Right ventricle myocardium superior (tissue), 1 donor: ENCODE measurements at regions not wholly inside any gene's neighbourhood (a gene's known extent, or its start where the extent isn't known, plus 50 kb on each side); places are given as distances from the start of the nearest gene placed in this dataset.
"Not testable (repeated sequence)": the region's sequence is repeated elsewhere in the genome, so short reads cannot be mapped to it uniquely, and the experiment has no call there.

Experiments used
- ATAC-seq: fragments of 200-7000 bp; cut with Tn5 transposase; one replicate; pipeline ENCODE4 v1.9.1; 2020; ENCODE audit warnings: mild to moderate bottlenecking; ENCODE audit not compliant: poor library complexity
- DNase-seq: peaks from one replicate; pipeline ENCODE4 v3.0.0-alpha.2; 2020
- intact Hi-C: fragments of 100-400 bp; cut with DNase I; formaldehyde crosslinking; loops from one replicate; pipeline ENCODE4 v1.11.2; 2022
- donor health status: DM: no; HTN: yes; CAD: no; lungs with severe emphysema.

- ATAC-seq, result no peak
- DNase-seq, result no peak
- intact Hi-C loops, result no loop called here
These were observed 207.8 kb downstream of the MTHFS start for GRCh38 chr15:79689030-79689429.

- DNase-seq, result no peak
- intact Hi-C loops, result no loop called here
- ATAC-seq, result no peak
These were observed 195.8 kb downstream of the MTHFS start for GRCh38 chr15:79700951-79701480.

GRCh38 chr15:79702621-79703020 lies 194.2 kb downstream of the MTHFS start:
- no peak for DNase-seq
- ATAC-seq, result no peak
- intact Hi-C loops, result no loop called here

DNA sequence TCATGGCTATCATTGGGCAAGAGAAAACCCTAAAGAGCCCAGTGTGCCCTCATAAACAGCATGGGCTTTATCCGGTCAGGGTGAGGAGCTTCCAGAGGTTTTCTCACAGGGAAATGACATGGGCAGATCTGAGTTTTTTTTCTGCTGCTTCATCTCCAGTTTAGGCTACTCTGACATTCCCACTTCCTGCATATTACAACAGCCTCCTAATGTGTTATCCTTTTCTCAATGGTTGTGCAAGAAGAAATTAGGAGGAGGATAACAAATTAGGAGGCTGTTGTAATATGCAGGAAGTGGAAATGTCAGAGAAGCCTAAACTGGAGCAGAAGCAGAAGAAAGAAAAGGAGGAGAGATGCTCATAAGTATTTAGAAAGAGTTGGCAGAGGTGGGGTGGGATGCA lies 175.6 kb downstream of the MTHFS start:
- no peak for DNase-seq
- no peak for ATAC-seq
- intact Hi-C loops, result no loop called here

- intact Hi-C loops, result no loop called here
- no peak for ATAC-seq
These were observed 172.5 kb downstream of the MTHFS start for GRCh38 chr15:79724312-79724711.

DNA sequence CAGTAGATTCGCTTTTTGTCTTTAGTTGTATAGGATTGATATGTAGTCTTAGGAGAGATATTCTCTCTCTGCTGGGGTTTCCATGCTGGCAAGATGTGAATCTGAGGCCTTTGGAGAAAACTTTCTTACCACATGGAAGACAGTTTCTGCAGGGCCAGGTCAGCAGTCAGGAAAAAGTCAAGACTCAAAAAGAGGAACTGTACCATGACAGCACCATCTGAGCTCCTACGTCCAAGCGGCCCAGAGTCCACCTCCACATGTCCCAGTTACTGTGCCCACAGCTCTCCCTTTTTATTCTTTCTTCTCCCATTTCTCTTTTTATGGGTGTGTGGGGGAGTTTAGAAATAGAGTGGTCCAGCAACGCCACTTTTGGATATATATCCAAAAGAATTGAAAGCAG lies 172.0 kb downstream of the MTHFS start:
- no peak for DNase-seq
- intact Hi-C loops, result no loop called here
- no peak for ATAC-seq

More at GRCh38 chr15:79724312-79724711, 172.5 kb downstream of the MTHFS start:
- DNase-seq, result no peak

DNA sequence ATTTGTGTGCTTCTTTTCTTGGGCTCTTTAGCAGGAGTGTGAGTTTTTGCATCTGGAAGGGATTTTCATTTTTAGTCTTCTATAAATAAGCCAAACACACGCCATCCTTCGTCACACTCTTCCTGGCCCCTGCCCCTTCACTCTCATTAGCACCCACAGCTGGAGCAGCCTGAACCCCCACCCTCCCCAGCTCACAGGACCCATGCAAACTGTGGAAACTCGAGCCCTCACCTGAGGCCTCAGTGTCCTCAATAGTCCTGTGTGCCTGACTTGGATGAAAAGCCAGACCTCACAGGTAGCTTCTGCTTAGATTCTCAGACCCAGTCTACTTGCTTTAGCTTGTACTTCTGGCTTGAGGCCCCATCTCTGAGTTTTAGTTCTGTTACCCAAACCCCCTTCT lies 167.9 kb downstream of the MTHFS start:
- ATAC-seq, result no peak
- intact Hi-C loops, result no loop called here

GRCh38 chr15:79736435-79737000 lies 160.3 kb downstream of the MTHFS start:
- no peak for DNase-seq
- intact Hi-C loops, result no loop called here
- no peak for ATAC-seq

More for the DNA sequence above, 167.9 kb downstream of the MTHFS start:
- no peak for DNase-seq

DNA sequence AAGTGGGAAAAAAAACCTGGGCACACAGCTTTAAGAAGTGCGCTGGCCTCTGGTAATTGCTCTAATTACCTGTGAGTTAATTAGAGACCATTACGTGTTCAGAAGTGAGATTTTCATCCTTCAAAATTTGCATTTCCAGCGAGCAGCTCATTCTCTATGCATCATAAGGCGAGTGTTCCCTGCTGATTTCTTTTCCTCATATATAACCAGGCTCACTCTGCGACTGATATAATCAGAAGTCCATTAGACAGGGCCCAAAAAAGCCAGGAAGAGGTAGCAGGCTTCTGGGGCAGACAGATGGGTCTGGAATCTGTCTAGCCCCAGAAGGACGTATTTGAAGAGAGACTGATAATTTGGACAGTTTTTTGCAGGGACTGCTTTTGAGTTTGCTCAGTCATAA lies 158.7 kb downstream of the MTHFS start:
- no peak for ATAC-seq
- intact Hi-C loops, result no loop called here
- DNase-seq, result no peak

DNA sequence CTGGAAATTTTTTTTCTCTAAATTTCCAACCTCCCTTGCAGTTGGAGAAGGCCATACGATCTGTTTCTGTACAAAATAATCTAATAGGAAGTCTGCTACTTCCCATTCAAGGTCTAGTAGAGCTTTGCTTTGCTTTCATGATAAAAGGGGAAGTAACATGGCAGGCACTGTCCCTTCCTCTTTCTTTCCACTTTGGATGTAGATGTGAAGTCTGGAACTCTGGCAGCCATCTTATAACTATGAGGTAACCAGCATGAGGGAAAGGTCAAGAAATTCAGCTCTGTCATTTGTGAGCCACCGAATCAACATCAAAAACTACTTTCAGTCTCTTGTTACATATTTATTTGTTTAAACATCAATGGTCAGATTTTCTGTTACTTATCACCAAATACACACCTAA lies 156.3 kb downstream of the MTHFS start:
- ATAC-seq (no peak), DNase-seq (no peak)
- intact Hi-C loops, result no loop called here

DNA sequence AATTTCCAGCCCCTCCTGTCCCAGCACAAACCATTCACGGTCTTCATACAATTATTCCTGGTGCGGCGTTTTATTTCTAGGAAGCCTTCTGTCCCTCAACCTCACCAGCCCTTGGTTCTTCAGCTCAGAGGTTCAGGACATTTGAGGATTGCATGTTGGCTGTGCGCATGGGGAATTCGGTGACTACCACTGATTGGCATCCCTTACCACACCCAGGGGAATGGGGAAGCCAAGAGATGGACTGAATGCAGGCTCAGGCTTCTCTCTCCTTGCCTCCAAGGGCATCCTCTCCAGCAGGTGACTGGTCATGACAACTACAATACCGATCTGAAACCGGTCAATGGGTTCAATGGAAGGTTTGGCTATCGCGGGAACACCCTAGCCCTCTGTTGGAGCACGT lies 153.8 kb downstream of the MTHFS start:
- intact Hi-C loops, result no loop called here
- ATAC-seq, result no peak

GRCh38 chr15:79744485-79744884 lies 152.3 kb downstream of the MTHFS start:
- ATAC-seq, DNase-seq, intact Hi-C loops: not testable (repeated sequence)

More for the DNA sequence above, 153.8 kb downstream of the MTHFS start:
- no peak for DNase-seq

- intact Hi-C loops, result no loop called here
- DNase-seq (no peak), ATAC-seq (no peak)
These were observed 140.4 kb downstream of the MTHFS start for GRCh38 chr15:79756365-79756764.

DNA sequence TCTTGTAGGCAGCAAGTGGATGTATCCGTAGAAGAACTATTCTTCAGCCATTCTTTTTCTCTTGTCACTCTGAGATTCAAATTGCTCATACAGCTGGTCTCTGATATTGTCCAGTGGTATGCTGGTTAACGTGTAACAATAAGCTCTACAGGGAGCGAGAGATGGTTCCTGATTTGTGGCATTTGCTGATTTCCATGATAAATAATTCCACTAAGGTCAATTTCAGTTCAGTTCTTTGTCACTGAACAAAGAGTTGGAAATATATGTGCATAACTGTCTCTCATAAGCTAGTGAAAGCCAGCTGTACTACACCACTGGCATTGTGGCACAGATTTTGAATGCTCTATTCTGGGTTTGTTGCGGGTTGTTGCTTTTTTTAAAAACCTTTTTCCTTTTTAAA lies 131.7 kb downstream of the MTHFS start:
- no peak for DNase-seq
- ATAC-seq, result no peak
- intact Hi-C loops, result no loop called here

GRCh38 chr15:79769069-79769481 lies 127.7 kb downstream of the MTHFS start:
- DNase-seq (no peak), ATAC-seq (no peak)
- intact Hi-C loops, result no loop called here

DNA sequence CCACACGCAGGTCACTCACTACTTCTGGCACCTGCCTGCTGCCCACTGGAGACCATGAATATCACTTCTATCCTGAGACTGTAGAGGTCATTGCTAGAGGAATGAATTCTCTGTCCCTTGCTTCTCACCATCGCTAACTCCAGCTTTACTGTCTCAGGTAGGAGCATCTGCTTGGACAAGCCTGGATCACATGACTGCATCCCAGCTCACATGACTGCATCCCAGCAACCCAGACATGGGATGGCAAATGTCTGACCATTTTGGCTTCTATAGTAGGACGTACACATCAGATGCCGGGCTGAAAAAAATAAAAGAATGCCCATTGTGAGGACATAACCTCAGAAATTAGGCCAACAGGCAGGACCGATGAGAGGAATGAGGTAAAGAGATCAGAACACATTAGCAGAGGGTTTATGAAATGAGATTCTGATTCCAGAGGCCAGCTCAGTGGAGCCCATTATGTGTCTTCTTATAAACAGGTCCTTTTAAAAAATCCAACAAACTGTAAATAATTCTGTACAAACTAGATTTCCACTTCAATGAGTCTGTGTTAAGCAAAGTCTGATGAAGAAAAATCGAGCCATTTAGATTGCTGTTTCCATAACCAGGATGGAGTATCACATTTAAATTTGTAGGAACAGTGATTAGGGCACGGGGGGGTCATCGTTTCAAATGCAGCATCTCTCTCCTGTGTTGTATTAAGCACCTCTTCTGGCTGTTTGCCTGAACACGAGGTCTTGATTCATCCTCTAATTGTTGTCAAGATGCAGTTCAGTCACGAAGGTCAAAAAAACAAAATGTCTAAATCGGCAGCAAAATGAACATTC lies 126.7 kb downstream of the MTHFS start:
- ATAC-seq (no peak), DNase-seq (no peak)
- intact Hi-C loops, result no loop called here

DNA sequence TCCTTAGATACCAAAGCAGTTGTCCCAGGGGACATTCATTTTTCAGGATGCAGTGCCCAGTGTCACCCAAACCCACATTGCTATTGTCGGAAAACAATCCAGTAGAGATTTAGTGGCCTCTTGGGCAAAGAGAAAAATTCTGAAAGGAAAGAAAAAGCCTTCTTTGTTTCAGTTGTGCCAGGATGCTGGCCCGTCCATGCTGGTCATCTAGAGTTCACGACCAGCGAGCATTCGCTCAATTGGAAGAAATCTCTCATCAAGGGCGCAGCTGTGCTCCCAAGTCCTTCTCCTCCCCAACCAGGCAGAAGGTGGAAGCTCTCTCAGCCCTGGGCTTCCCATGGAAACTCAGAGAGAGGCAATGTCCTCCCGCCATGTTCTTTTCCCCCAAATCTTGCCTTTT lies 123.7 kb downstream of the MTHFS start:
- DNase-seq (no peak), ATAC-seq (no peak)
- intact Hi-C loops, result no loop called here

DNA sequence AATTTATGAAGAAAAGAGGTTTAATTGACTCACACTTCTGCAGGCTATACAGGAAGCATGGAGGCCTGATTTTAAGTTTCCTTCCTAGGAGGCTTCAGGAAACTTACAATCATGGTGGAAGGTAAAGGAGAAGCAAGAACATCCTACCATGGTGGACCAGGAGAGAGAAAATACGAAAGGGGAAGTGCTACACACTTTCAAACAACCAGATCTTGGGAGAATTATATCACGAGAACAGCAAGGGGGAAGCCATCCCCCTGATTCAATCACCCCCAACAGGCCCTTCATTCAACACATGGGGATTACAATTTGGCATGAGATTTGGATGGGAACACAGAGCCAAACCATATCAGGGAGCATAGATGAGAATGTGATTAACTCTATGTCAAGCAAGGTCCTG lies 121.0 kb downstream of the MTHFS start:
- DNase-seq (no peak), ATAC-seq (no peak)
- intact Hi-C loops, result no loop called here

GRCh38 chr15:79777916-79778315 lies 118.9 kb downstream of the MTHFS start:
- intact Hi-C loops, result no loop called here
- DNase-seq, result no peak
- no peak for ATAC-seq

GRCh38 chr15:79778378-79778990 lies 118.3 kb downstream of the MTHFS start:
- no peak for DNase-seq
- ATAC-seq, result no peak
- intact Hi-C loops, result no loop called here
